CD4-positive, alpha-beta T cell treated with Interferon gamma for 1 hour (primary cell): ENCODE measurements at regions not wholly inside any gene's neighbourhood (a gene's known extent, or its start where the extent isn't known, plus 50 kb on each side); places are given as distances from the start of the nearest gene placed in this dataset.

Experiments
- DNase-seq: peaks from one replicate; pipeline ENCODE4 v3.0.0-alpha.2; 2020

GRCh38 chr11:16418428-16419097 lies 62.2 kb upstream of the SOX6 start:
- DNase-seq, result no peak

GRCh38 chr11:16412525-16413172 lies 56.3 kb upstream of the SOX6 start:
- no peak for DNase-seq

- no peak for DNase-seq
These were observed 54.1 kb upstream of the SOX6 start for GRCh38 chr11:16410479-16410878.

GRCh38 chr11:16408619-16409018 lies 52.3 kb upstream of the SOX6 start:
- no peak for DNase-seq

- no peak for DNase-seq
These were observed 49.9 kb upstream of the SOX6 start for GRCh38 chr11:16406226-16406625.
